Breast epithelium (tissue), 3 donors: ENCODE measurements at regions not wholly inside any gene's neighbourhood (a gene's known extent, or its start where the extent isn't known, plus 50 kb on each side); places are given as distances from the start of the nearest gene placed in this dataset.

Experiments used
- CTCF ChIP-seq, 3 donors: fragments of 450-650 bp; IDR thresholded peaks; one replicate each; pipeline ENCODE4 v1.5.1; 2016 to 2017; ENCODE audit warnings: antibody characterized with exemption in 3 of 3, mild to moderate bottlenecking in 3 of 3, moderate library complexity in 3 of 3
- POLR2A ChIP-seq: fragments of 450-650 bp; IDR thresholded peaks from one replicate; pipeline ENCODE4 v1.6.1; 2016; ENCODE audit warnings: antibody characterized with exemption, mild to moderate bottlenecking, moderate library complexity
- POLR2AphosphoS5 ChIP-seq, 3 donors: sonication (generic); formaldehyde crosslinking; IDR thresholded peaks; one replicate each; pipeline ENCODE4 v1.6.1; 2017; ENCODE audit warnings: antibody characterized with exemption in 3 of 3

DNA sequence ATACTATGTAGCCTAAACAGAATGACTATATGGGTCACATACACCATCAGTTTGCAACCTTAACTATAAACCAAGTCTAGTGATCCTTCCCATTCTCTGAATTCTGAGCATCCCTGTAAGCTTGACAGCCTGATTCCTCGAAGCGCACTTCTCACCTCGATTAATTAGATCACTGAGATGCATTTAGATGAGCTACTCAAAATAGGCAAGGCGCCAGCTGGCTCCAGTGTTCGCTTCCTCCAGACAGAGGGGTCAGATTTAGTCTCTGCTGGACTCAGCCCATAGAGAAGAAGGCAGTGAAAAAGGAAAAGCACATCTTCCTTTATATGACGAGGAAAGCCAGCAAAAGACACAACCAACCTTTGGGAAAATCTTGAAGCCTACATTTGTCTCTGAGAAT lies 371.5 kb downstream of the MLLT3 start:
- TF ChIP-seq CTCF (IDR thresholded peaks at IDR 0.05) (no peak), POLR2A (no peak), POLR2AphosphoS5 (IDR thresholded peaks at IDR 0.05) (no peak)
